GM12878 (cell line): ENCODE measurements at regions not wholly inside any gene's neighbourhood (a gene's known extent, or its start where the extent isn't known, plus 50 kb on each side); places are given as distances from the start of the nearest gene placed in this dataset.
"Not testable (repeated sequence)": the region's sequence is repeated elsewhere in the genome, so short reads cannot be mapped to it uniquely, and the experiment has no call there.

ENCODE experiments used
- ATAC-seq: fragments of 200-7000 bp; cut with Tn5 transposase; 3 replicates; pipeline ENCODE4 v1.9.1; 2020; ENCODE audit warnings: mild to moderate bottlenecking, moderate library complexity
- BruUV-seq: library from RNA; stranded (reverse); fragments of 400-500 nt; replicated peaks from 2 replicates; lab custom pipeline; 2021; lab: Mats Ljungman, UMichigan
- CTCF ChIA-PET: fragments of 300-600 bp; sonication (Branson Sonifier 250); formaldehyde crosslinking; extraction: SDS; loops from one replicate; lab custom pipeline; 2021; ENCODE audit warnings: inconsistent platforms; lab: Yijun Ruan, JAX
- POLR2A ChIA-PET: fragments of 350-600 bp; formaldehyde crosslinking; extraction: SDS; loops from one replicate; lab custom pipeline; 2021; ENCODE audit warnings: inconsistent platforms; lab: Charles Lee
- RAD21 ChIA-PET: fragments of 300-600 bp; sonication (Branson Sonifier 250); formaldehyde crosslinking; loops from one replicate; lab custom pipeline; 2023; ENCODE audit warnings: antibody characterized with exemption; ENCODE audit not compliant: unreplicated experiment; lab: Charles Lee
- SMC1A ChIA-PET: fragments of 300-600 bp; sonication (Branson Sonifier 250); formaldehyde crosslinking; loops from one replicate; lab custom pipeline; 2023; ENCODE audit not compliant: unreplicated experiment, uncharacterized antibody; lab: Charles Lee
- DNase-seq: peaks from one replicate; pipeline ENCODE4 v3.0.0-alpha.2; 2011; ENCODE audit warnings: low read depth, low spot score
- FAIRE-seq: peaks from 3 replicates; lab custom pipeline; 2011; peaks lifted over from hg19 to GRCh38; lab: Jason Lieb, UNC
- H2AFZ ChIP-seq: 2 replicates; pipeline ENCODE4 v1.6.0; 2011; ENCODE audit warnings: low read depth, low read length, control low read depth; ENCODE audit not compliant: control insufficient read depth
- H3K27ac ChIP-seq: 2 replicates; pipeline ENCODE4 v1.5.1; 2011; ENCODE audit warnings: control low read depth; ENCODE audit not compliant: control insufficient read depth, insufficient read depth
- H3K27me3 ChIP-seq, 2 experiments: replicated peaks in 1 of 2; 2 replicates each; pipeline versions ENCODE4 v1.6.0 to v1.6.1; 2011; ENCODE audit warnings: low read length in 1 of 2; ENCODE audit not compliant: control insufficient read depth in 2 of 2, insufficient read depth in 2 of 2
- H3K36me3 ChIP-seq, 2 experiments: 2 replicates each; pipeline ENCODE4 v1.5.1; 2011; ENCODE audit warnings: low read length in 1 of 2; ENCODE audit not compliant: control insufficient read depth in 2 of 2, insufficient read depth in 2 of 2
- H3K4me1 ChIP-seq: 2 replicates; pipeline ENCODE4 v1.6.1; 2011; ENCODE audit warnings: mild to moderate bottlenecking, low read length, moderate library complexity, mixed read lengths; ENCODE audit not compliant: control insufficient read depth, insufficient read depth
- H3K4me2 ChIP-seq: 2 replicates; pipeline ENCODE4 v1.6.0; 2011; ENCODE audit warnings: control low read depth; ENCODE audit not compliant: control insufficient read depth, insufficient read depth
- H3K4me3 ChIP-seq: fragments of 200-600 bp; sonication (generic); 2 replicates; pipeline ENCODE4 v1.5.1; 2016
- H3K79me2 ChIP-seq: 2 replicates; pipeline ENCODE4 v1.6.0; 2011; ENCODE audit warnings: low read length; ENCODE audit not compliant: control insufficient read depth, insufficient read depth
- H3K9ac ChIP-seq: 2 replicates; pipeline ENCODE4 v1.8.0; 2011; ENCODE audit warnings: low read length, control low read depth, mixed read lengths; ENCODE audit not compliant: control insufficient read depth, insufficient read depth
- H3K9me3 ChIP-seq: replicated peaks from 3 replicates; pipeline ENCODE4 v1.5.1; 2011; ENCODE audit warnings: mild to moderate bottlenecking, low read length; ENCODE audit not compliant: control insufficient read depth, insufficient read depth
- H4K20me1 ChIP-seq: 2 replicates; pipeline ENCODE4 v1.6.0; 2011; ENCODE audit not compliant: control insufficient read depth, insufficient read depth
- HDAC6 ChIP-seq: fragments of 200-600 bp; sonication (generic); IDR thresholded peaks from one replicate; pipeline ENCODE4 v1.8.0; 2017; ENCODE audit warnings: antibody characterized with exemption; ENCODE audit not compliant: unreplicated experiment
- HDGF ChIP-seq: fragments of 450-650 bp; IDR thresholded peaks from 2 replicates; pipeline ENCODE4 v1.6.1; 2016; ENCODE audit warnings: antibody characterized with exemption
- JUND ChIP-seq: IDR thresholded peaks from 2 replicates; pipeline ENCODE4 v1.6.1; 2012; ENCODE audit warnings: low read depth, mild to moderate bottlenecking, low read length, improper control_type of control experiment, moderate library complexity
- POLR2AphosphoS2 ChIP-seq: IDR thresholded peaks from 2 replicates; pipeline ENCODE4 v1.6.1; 2011; ENCODE audit warnings: low read depth, mild to moderate bottlenecking, low read length, improper control_type of control experiment, moderate library complexity
- POLR2AphosphoS5 ChIP-seq: IDR thresholded peaks from 2 replicates; pipeline ENCODE4 v1.6.1; 2011; ENCODE audit warnings: mild to moderate bottlenecking, low read length, inconsistent platforms
- RBBP5 ChIP-seq: fragments of 200-600 bp; sonication (generic); conservative IDR thresholded peaks from 2 replicates; pipeline ENCODE4 v1.6.1; 2016
- RELA ChIP-seq: fragments of 450-650 bp; IDR thresholded peaks from 2 replicates; pipeline ENCODE4 v1.8.0; 2014; ENCODE audit warnings: borderline replicate concordance; ENCODE audit not compliant: partially characterized antibody
- SUZ12 ChIP-seq: fragments of 200-600 bp; sonication (generic); IDR thresholded peaks from one replicate; pipeline ENCODE4 v1.6.1; 2018; ENCODE audit warnings: antibody characterized with exemption, mild to moderate bottlenecking; ENCODE audit not compliant: unreplicated experiment
- TBL1XR1 ChIP-seq: IDR thresholded peaks from 2 replicates; pipeline ENCODE4 v1.6.1; 2012; ENCODE audit warnings: low read depth, low read length, improper control_type of control experiment
- WGBS: methylation state at CpG from one replicate; pipeline ENCODE4 v1.1.6; 2016; ENCODE audit warnings: low lambda C conversion rate; ENCODE audit not compliant: insufficient replicate concordance, insufficient coverage; ENCODE audit errors: missing lambda C conversion rate; 5-methylcytosine and 5-hydroxymethylcytosine counted together
- in situ Hi-C: fragments of 300-500 bp; cut with MboI; formaldehyde crosslinking; loops from 9 replicates; pipeline ENCODE4 v1.14.3; 2018; ENCODE audit warnings: mixed read lengths
- intact Hi-C: fragments of 100-400 bp; cut with micrococcal nuclease; formaldehyde crosslinking; loops from one replicate; pipeline ENCODE4 v1.14.2; 2022; ENCODE audit not compliant: unreplicated experiment
- TF ChIP-seq, protein P1 (sequence below): IDR thresholded peaks from 2 replicates; pipeline ENCODE4 v1.6.1; 2011; ENCODE audit warnings: low read depth, low read length, improper control_type of control experiment, borderline replicate concordance

GRCh38 chr11:25576320-25576719 lies 755.6 kb upstream of the ANO3 start:
- BruUV-seq, result no TSS peak
- ATAC-seq, result no peak
- H2AFZ ChIP-seq, result no peak overlapping the region
- H3K9me3 ChIP-seq, result no peaks in the 10 kb centered on the region
- no peak for TF ChIP-seq POLR2AphosphoS2
- TF ChIP-seq TBL1XR1, result no peak
- no peak for TF ChIP-seq RBBP5
- no peak for TF ChIP-seq RELA
- no peak for TF ChIP-seq JUND
- TF ChIP-seq, protein P1, sequence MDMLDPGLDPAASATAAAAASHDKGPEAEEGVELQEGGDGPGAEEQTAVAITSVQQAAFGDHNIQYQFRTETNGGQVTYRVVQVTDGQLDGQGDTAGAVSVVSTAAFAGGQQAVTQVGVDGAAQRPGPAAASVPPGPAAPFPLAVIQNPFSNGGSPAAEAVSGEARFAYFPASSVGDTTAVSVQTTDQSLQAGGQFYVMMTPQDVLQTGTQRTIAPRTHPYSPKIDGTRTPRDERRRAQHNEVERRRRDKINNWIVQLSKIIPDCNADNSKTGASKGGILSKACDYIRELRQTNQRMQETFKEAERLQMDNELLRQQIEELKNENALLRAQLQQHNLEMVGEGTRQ, result no peak
- TF ChIP-seq POLR2AphosphoS5, result no peak
- TF ChIP-seq SUZ12, result no peak
- no peak for TF ChIP-seq HDAC6
- no peak for TF ChIP-seq HDGF
- POLR2A ChIA-PET, result no interaction called here
- no peak for DNase-seq
- in situ Hi-C loops (no loop called here), intact Hi-C loops (no loop called here)
- FAIRE-seq, result no peak
- H3K4me3 ChIP-seq, result no peak overlapping the region
- CTCF ChIA-PET, result no interaction called here
- no peaks in the 10 kb centered on the region for H4K20me1 ChIP-seq
- no peak overlapping the region for H3K27ac ChIP-seq
- no peaks in the 10 kb centered on the region for H3K4me1 ChIP-seq
- no peaks in the 10 kb centered on the region for H3K36me3 ChIP-seq
- 74% methylated on average over 1 of the region's 1 CpG for WGBS
- H3K9ac ChIP-seq, result no peak overlapping the region
- no peaks in the 10 kb centered on the region for H3K27me3 ChIP-seq
- RAD21 ChIA-PET, result no interaction called here
- H3K4me2 ChIP-seq, result no peak overlapping the region
- no peaks in the 10 kb centered on the region for H3K79me2 ChIP-seq
- SMC1A ChIA-PET, result no interaction called here

- H3K4me1 ChIP-seq, H4K20me1 ChIP-seq, H3K79me2 ChIP-seq, SMC1A ChIA-PET, FAIRE-seq, RAD21 ChIA-PET, in situ Hi-C loops, H3K9ac ChIP-seq, H3K4me3 ChIP-seq, H3K36me3 ChIP-seq, H2AFZ ChIP-seq, intact Hi-C loops, ATAC-seq, DNase-seq, H3K9me3 ChIP-seq, CTCF ChIA-PET, H3K27ac ChIP-seq, H3K27me3 ChIP-seq, H3K4me2 ChIP-seq, BruUV-seq, POLR2A ChIA-PET: not testable (repeated sequence)
- WGBS, result 0% methylated on average over 2 of the region's 2 CpGs
Observed at GRCh38 chr11:25579554-25579953, 752.4 kb upstream of the ANO3 start.
